ENCODE measurements at regions not wholly inside any gene's neighbourhood (a gene's known extent, or its start where the extent isn't known, plus 50 kb on each side); places are given as distances from the start of the nearest gene placed in this dataset.

- no peak for TF ChIP-seq ZNF211 (tag by site-specific recombination; IDR thresholded peaks at IDR 0.05; ENCODE audit: low read depth)
- TF ChIP-seq CTCF (tag by site-specific recombination; IDR thresholded peaks at IDR 0.05): no peak
- no peak for TF ChIP-seq ZNF677 (tag by site-specific recombination; IDR thresholded peaks at IDR 0.05)
Measured at GRCh38 chr5:173443971-173444370, 115.8 kb upstream of the STC2 start.
